ENCODE measurements at regions not wholly inside any gene's neighbourhood (a gene's known extent, or its start where the extent isn't known, plus 50 kb on each side); places are given as distances from the start of the nearest gene placed in this dataset.

DNA sequence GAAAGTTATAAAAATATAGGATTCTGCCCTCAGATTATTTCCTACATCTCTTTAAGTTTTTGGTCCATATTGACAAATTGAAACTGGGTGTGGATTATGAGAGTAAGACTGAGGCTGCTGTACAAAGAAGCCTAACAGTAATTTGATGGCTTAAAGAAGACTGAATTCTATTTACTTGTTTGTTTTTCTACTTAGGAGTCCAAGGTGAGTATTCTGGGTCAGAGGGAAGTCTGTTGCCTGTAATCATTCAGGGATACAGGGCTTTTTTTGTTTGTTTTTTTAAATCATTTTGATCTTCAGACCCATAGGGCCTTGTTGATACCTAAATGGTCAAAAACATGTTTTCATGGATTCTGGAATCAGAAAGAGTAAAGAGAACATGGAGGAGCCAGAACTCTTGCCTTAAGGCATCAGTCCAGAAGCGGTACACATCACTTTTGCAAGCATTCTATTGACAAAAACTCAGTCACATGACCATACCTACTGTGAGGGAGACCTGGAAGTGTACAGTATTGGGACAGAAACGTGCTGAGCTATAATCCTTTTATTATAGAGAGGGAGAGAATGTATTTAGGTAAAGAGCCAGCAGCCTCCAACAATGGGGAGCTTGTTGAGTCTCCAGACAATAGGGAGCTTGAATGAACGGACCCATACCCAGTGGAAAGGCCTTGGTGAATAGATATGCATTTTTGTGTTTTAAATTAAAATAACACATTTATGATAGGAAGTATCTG, 102.7 kb downstream of the LRRC70 start (continued):
- TF ChIP-seq MYBL2 (CRISPR knock-in tag; IDR thresholded peaks at IDR 0.05) (no peak), ZNF396 (CRISPR knock-in tag; IDR thresholded peaks at IDR 0.05; ENCODE audit: borderline replicate concordance) (no peak)

DNA sequence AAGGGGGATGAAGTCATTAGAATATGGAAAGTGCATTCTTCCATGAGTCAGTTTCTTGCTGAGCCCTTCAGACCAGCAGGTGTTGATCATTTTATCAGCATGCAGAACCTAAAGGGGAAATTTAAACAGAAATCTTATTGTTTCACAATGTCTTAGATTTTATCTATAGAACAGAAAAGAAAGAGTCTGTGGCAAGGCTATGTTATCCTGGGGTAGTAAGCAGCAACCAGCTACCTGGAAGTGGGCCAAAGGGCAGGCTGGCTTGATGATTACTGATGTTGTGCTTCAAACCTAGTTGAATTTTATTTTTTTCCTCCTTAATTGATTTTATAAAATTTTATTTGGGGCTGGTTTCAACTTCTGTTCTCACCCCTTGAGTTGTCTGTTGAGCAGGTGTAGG, 101.5 kb downstream of the LRRC70 start:
- no peak for DNase-seq (ENCODE audit: low spot score)
- ChIA-PET CTCF (no interaction called here), POLR2A (no interaction called here)
- no peaks in the 10 kb centered on the region for H3K4me1 Mint-ChIP-seq
- ATAC-seq = no peak
- peaks cover 6% of the 10 kb centered on the region for H3K27me3 Mint-ChIP-seq (ENCODE audit: low read depth)
- TF ChIP-seq ZNF263 (CRISPR knock-in tag; IDR thresholded peaks at IDR 0.05; ENCODE audit: low read depth) (no peak), NFATC4 (CRISPR knock-in tag; IDR thresholded peaks at IDR 0.05) (no peak)
- TF ChIP-seq, protein P1, sequence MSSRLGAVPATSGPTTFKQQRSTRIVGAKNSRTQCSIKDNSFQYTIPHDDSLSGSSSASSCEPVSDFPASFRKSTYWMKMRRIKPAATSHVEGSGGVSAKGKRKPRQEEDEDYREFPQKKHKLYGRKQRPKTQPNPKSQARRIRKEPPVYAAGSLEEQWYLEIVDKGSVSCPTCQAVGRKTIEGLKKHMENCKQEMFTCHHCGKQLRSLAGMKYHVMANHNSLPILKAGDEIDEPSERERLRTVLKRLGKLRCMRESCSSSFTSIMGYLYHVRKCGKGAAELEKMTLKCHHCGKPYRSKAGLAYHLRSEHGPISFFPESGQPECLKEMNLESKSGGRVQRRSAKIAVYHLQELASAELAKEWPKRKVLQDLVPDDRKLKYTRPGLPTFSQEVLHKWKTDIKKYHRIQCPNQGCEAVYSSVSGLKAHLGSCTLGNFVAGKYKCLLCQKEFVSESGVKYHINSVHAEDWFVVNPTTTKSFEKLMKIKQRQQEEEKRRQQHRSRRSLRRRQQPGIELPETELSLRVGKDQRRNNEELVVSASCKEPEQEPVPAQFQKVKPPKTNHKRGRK (CRISPR knock-in tag; IDR thresholded peaks at IDR 0.05; ENCODE audit: borderline replicate concordance) = no peak
- H3K4me3 Mint-ChIP-seq = no peak overlapping the region
- H3K9me3 Mint-ChIP-seq = peaks cover 47% of the 10 kb centered on the region
- H3K36me3 Mint-ChIP-seq = peaks cover 46% of the 10 kb centered on the region
- H3K27ac Mint-ChIP-seq = no peak overlapping the region
